NCI-H524 (cell line): ENCODE measurements at regions not wholly inside any gene's neighbourhood (a gene's known extent, or its start where the extent isn't known, plus 50 kb on each side); places are given as distances from the start of the nearest gene placed in this dataset.
A peak's percentile ranks its signal among the peaks of the same experiment; 100 is the strongest.

Source experiments
- DNase-seq, 2 experiments: peaks; one replicate each; lab custom pipeline; 2025; lab: John Stamatoyannopoulos, UW

GRCh38 chr14:40523123-40523522 lies 1083.6 kb upstream of the LRFN5 start:
- DNase-seq: peak in 1 of 2 experiments; percentile 12

DNA sequence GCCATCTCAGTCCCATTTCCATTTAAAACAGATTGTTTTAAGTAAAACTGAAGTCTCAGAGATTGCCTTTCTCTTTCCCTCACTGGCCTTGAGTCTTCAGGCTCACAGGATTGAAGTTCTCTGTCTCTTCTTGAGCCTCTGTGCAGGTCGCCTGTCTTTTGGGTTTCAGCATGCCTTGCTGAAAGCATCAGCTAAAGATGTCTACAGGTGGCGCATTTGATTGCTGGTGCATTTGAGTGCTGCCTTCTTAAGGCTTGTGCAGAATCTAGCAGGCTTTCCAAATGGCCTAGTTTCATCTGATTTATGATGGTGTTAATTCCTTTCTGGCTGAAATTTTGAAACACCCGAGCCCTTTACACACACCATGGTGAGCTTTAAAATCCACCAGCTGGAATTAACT lies 1062.2 kb upstream of the FBXO33 start:
- peak in 1 of 2 experiments; percentile 9 for DNase-seq

GRCh38 chr14:40487824-40488223 lies 1055.6 kb upstream of the FBXO33 start:
- DNase-seq: no peak

- no peak for DNase-seq
Measured at GRCh38 chr14:40485688-40486087, 1053.5 kb upstream of the FBXO33 start.

DNA sequence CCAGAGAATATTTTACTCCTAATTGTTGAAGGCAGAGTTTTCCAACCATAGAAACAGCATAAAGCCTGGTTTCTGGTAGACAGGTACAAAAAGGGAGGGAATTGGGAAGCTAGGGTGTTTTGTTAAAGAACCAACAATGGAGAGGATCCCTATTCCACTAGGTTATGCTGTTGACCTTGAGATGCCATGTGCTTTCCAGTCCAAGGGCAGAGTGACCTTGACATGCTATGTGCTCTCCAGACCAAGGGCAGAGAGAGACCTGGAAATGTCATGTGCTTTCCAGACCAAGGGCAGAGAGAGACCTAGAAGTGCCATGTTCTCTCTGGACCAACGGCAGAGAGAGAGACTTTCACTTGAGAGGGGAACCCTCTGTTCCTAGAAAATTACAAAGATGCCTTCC lies 1043.8 kb upstream of the FBXO33 start:
- no peak for DNase-seq

DNA sequence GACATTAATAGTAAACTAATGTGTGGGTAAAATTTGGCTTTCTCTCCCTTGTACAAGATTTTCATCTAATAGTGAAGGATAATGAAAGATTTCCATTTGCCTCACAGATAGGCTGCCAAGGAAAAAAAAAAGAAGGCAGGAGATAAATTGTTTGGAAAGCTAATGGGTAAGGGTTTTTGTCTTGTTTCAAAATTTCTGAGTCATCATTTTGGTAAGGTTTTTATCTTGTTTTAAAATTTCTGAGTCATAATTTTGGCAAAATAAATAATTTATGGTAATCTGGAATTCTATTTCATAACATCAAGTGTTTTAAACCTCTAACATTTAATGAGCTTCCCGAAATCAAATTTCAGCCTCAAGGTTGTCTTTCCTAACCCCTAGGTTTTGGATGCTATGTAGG lies 1035.7 kb upstream of the FBXO33 start:
- DNase-seq: no peak

DNA sequence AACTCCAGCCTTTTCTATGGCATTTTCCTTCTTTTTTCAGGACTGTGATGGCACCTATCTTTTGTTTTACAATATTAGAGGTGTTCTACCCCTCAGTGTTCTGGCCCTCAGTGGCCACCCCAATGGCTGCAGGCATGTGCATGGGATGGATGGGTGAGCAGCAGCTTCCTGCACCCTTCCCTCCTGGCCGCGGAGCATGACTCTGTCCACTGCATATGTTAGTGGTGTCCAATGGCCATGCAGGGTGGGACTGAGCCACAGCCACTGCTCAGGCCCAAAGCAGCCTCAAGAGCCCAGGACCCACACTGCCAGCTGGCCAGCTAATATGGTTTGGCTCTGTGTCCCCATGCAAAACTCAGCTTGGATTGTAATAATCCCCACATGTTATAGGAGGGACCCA lies 1032.3 kb upstream of the FBXO33 start:
- DNase-seq: no peak

DNA sequence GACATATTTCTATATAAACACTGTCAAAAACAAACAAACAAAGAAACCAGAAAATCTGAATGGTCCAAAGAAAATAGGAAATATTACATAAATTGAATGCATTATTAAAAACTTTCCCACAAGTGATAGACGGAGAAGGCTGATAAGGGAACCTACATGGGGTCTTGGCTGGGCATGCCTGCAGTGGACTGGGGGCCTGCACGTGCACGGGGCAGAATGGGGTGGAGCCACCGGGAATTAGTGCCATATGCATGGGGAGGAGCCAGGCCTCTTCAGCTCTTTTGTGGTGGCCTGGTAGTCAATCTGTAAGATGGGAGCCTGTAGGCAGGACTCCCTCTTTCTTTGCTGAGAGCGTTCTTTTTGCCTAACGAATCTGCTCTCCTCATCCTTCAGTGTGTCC lies 1031.7 kb upstream of the FBXO33 start:
- DNase-seq: no peak

GRCh38 chr14:40452674-40453073 lies 1020.4 kb upstream of the FBXO33 start:
- no peak for DNase-seq

DNA sequence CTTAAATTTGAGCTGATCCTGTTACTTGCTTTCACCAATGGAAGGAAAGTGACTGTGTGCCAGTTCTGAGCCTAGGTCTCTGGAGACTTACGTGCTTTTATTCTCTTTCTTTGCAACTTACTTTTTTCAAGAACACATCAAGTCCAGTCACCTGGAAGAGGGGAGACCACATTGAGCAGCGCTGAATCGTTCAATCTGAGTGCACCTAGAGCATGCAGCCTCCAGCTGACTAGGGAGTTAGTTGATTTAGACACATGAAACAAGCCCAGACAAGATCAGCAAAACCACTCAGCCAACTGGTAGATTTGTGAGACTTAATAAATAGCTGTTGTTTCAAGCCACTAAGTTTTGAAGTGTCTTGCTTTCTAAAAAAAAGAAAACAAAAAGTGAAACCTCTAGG lies 1014.8 kb upstream of the FBXO33 start:
- DNase-seq: peak in 1 of 2 experiments; percentile 28

GRCh38 chr14:40445020-40445419 lies 1012.8 kb upstream of the FBXO33 start:
- DNase-seq: no peak

DNA sequence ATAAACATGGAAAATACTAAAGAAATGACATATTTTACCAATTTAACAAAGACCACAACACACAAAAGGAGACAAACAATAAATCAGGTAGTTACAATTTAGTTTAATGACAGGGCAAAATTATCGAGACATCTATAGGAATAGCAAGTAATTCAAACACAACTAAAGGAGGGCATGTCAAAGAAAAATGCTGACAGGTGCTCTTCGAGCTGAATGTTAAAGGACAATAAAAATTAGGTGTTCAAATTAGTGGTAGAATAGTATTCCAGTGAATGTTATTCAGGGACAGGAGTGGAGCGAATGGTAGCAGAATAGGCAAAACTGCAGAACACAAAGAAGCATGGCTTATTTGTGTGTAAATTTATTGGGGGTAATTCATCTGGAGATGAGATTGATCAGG lies 1004.3 kb upstream of the FBXO33 start:
- no peak for DNase-seq

DNA sequence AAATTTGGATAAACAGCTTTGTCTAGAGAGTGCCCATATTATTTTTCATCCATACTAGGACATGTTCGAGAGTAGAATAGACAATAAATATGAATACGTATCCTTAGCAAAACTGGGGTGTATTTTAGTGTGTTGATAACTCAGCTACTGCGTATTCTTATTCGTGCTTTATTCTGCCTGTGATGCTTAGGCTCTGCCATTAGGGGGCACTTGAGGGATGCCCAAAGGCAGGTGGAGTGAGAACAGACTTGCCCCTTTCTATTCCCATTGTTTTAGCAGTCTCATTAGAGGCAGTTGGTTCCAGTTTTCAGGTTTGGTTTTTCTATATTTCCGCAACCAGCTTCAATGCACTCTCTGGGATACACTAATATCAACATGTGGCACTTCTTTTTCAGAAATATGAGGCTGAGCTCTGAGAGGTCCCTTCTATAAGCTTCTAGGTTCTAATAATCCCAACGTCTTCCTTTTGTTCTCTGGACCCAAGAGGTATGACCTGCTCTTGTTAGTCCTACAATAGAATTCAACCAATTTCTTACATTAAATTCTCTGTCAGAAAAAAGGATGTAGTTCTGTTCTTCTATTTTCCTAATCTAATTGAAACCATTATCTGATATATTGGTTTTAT lies 985.7 kb upstream of the FBXO33 start:
- peak; percentile 61 to 83 for DNase-seq

- DNase-seq: no peak
Measured at GRCh38 chr14:40416565-40416964, 984.3 kb upstream of the FBXO33 start.

GRCh38 chr14:40414386-40414785 lies 982.2 kb upstream of the FBXO33 start:
- no peak for DNase-seq

DNA sequence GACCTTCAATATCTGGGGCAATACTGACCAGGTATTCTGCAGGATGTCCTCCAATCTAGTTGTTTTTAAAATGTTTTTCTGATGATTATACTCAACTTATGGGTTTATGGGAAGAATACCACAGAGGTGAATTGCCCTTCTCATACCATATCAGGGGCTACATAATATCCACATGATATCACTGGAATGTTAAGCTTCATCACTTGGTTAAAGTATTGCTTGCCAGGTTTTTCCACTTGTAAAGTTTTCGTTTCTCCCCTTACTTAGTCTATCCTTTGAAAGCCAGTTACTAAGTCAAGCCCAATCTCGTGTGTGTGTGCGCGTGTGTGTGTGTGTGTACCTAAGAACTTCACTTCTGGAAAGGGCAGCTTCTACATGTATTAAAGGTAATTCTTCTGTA lies 980.9 kb upstream of the FBXO33 start:
- no peak for DNase-seq

DNA sequence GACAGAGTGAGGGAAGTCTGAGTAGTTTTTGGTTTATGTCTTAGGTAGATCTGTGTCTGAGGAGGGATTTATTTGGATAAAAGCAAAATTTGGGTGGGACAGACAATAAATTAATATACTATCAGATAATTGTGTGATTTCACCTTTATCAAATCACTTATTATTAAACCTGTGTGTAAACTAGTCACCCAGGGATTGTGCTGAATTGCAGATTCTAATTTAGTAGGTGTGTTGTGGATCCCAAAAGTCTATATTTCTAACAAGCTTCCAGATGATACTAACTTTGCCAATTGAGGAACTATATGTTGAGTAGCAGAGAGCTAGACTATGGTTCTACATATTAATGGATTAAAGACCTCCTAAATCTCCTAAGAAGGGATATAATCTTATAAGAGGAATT lies 978.5 kb upstream of the FBXO33 start:
- DNase-seq: no peak

DNA sequence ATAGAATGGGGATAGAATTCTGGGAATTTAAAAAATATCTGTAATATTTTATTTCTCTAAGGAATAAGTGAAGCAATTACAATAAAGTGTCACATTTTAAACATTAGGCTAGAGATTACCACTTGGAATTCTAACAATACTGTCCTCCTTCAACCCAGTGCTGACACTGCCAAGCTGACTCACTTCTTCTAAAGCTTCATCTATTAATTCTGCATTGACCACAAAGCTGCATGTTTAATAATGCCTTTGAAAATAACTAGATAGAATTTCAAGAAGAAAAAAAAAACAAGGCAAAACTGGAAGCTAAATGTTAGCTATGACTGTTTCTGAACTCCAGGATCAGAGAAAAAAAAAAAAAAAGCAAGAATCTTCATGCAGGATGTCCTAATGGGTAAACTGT lies 970.7 kb upstream of the FBXO33 start:
- DNase-seq: no peak

DNA sequence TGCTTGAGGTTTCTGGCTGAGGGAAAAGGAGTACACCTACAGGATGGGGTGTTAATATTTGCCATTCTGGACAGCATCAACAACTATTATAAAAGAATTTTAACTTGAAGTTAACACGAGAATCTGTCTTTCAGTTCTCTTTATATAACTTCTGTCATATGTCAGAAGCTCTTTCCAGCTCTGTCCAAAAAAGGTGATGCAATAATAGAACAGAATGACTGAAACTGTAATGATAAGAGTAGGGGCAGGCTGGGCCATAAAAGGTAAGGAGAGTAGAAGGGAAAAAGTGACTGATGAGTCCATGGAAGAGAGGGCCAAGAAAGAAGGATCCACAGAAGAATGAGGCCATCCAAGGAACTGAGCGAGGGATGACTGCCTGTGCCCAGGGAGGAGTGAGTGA lies 966.7 kb upstream of the FBXO33 start:
- no peak for DNase-seq

GRCh38 chr14:40394634-40395340 lies 962.6 kb upstream of the FBXO33 start:
- DNase-seq: no peak

DNA sequence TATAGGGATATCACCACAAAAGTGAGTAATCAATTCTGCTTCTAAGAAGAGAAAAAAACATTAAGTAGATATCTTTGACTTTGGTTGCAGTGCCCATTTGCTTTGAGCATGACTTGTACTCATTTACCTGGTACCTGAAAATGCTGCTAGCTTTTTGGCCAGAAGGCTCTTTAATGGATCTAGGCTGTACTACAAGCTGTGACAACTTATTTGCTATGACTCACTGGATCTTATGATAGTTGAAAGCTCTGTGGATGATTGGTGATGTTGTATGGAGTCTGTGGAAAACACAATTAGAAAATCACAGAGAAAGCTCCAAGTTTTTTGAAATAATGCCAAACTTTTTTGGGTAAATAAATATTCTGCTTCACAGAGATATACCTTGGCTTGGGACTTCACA lies 960.9 kb upstream of the FBXO33 start:
- DNase-seq: no peak

GRCh38 chr14:40386433-40386832 lies 954.2 kb upstream of the FBXO33 start:
- DNase-seq: peak; percentile 85 to 97

- no peak for DNase-seq
Measured at GRCh38 chr14:40374221-40374620, 942.0 kb upstream of the FBXO33 start.

- DNase-seq: no peak
Measured at GRCh38 chr14:40371011-40371410, 938.8 kb upstream of the FBXO33 start.
